Skin of body (tissue), 1 donor: ENCODE measurements at regions not wholly inside any gene's neighbourhood (a gene's known extent, or its start where the extent isn't known, plus 50 kb on each side); places are given as distances from the start of the nearest gene placed in this dataset.
A peak's percentile ranks its signal among the peaks of the same experiment; 100 is the strongest.
"Not testable (repeated sequence)": the region's sequence is repeated elsewhere in the genome, so short reads cannot be mapped to it uniquely, and the experiment has no call there.

ENCODE experiments used
- DNase-seq: peaks from one replicate; lab custom pipeline; 2025; lab: John Stamatoyannopoulos, UW

- DNase-seq, result not testable (repeated sequence)
Observed at GRCh38 chr10:9957876-9958275, 1059.8 kb upstream of the CELF2 start.

GRCh38 chr10:9965341-9965740, 1052.3 kb upstream of the CELF2 start:
- no peak for DNase-seq

GRCh38 chr10:9986786-9987185, 1030.9 kb upstream of the CELF2 start:
- no peak for DNase-seq

GRCh38 chr10:9987197-9987596, 1030.5 kb upstream of the CELF2 start:
- no peak for DNase-seq

GRCh38 chr10:9992661-9993060, 1025.0 kb upstream of the CELF2 start:
- no peak for DNase-seq

- no peak for DNase-seq
Observed at GRCh38 chr10:9994131-9994530, 1023.5 kb upstream of the CELF2 start.

GRCh38 chr10:9999627-10000026, 1018.0 kb upstream of the CELF2 start:
- DNase-seq, result no peak

- DNase-seq, result no peak
Observed at GRCh38 chr10:10007957-10008356, 1009.7 kb upstream of the CELF2 start.

- DNase-seq, result no peak
Observed at GRCh38 chr10:10010397-10010796, 1007.3 kb upstream of the CELF2 start.

GRCh38 chr10:10014846-10015245, 1002.8 kb upstream of the CELF2 start:
- no peak for DNase-seq

- DNase-seq, result no peak
Observed at GRCh38 chr10:10017716-10018115, 1000.0 kb upstream of the CELF2 start.

- no peak for DNase-seq
Observed at GRCh38 chr10:10020945-10021344, 996.7 kb upstream of the CELF2 start.

GRCh38 chr10:10032991-10033390, 984.7 kb upstream of the CELF2 start:
- no peak for DNase-seq

- DNase-seq, result no peak
Observed at GRCh38 chr10:10038348-10038747, 979.3 kb upstream of the CELF2 start.

- DNase-seq, result no peak
Observed at GRCh38 chr10:10039595-10039994, 978.1 kb upstream of the CELF2 start.

- no peak for DNase-seq
Observed at GRCh38 chr10:10043083-10043482, 974.6 kb upstream of the CELF2 start.

GRCh38 chr10:10044922-10045764, 972.5 kb upstream of the CELF2 start:
- DNase-seq, result no peak

- DNase-seq, result no peak
Observed at GRCh38 chr10:10045765-10046028, 972.0 kb upstream of the CELF2 start.

GRCh38 chr10:10047426-10047825, 970.2 kb upstream of the CELF2 start:
- DNase-seq, result no peak

GRCh38 chr10:10053051-10053450, 964.6 kb upstream of the CELF2 start:
- DNase-seq, result no peak

- DNase-seq, result no peak
Observed at GRCh38 chr10:10054466-10054865, 963.2 kb upstream of the CELF2 start.

- peak; percentile 38 for DNase-seq
Observed at GRCh38 chr10:10055656-10056442, 961.8 kb upstream of the CELF2 start.

- DNase-seq, result peak; percentile 64
Observed at GRCh38 chr10:10056961-10057360, 960.7 kb upstream of the CELF2 start.
